ENCODE measurements at regions not wholly inside any gene's neighbourhood (a gene's known extent, or its start where the extent isn't known, plus 50 kb on each side); places are given as distances from the start of the nearest gene placed in this dataset.

- TF ChIP-seq CHD7 (IDR thresholded peaks at IDR 0.05; ENCODE audit: insufficient replicate concordance, low read length) = no peak
- TF ChIP-seq CHD1 (IDR thresholded peaks at IDR 0.05; ENCODE audit: low read depth, low read length) = no peak
- no peak for TF ChIP-seq CREB1 (IDR thresholded peaks at IDR 0.05)
These were observed 291.0 kb upstream of the CNTN3 start (continued) for GRCh38 chr3:74905478-74905877.
